NCI-H69 (cell line): ENCODE measurements at regions not wholly inside any gene's neighbourhood (a gene's known extent, or its start where the extent isn't known, plus 50 kb on each side); places are given as distances from the start of the nearest gene placed in this dataset.

Experiments
- DNase-seq: peaks from one replicate; lab custom pipeline; 2025; lab: John Stamatoyannopoulos, UW

- DNase-seq: no peak
Measured at GRCh38 chr11:70535191-70535971, 137.1 kb downstream of the CTTN start.

DNA sequence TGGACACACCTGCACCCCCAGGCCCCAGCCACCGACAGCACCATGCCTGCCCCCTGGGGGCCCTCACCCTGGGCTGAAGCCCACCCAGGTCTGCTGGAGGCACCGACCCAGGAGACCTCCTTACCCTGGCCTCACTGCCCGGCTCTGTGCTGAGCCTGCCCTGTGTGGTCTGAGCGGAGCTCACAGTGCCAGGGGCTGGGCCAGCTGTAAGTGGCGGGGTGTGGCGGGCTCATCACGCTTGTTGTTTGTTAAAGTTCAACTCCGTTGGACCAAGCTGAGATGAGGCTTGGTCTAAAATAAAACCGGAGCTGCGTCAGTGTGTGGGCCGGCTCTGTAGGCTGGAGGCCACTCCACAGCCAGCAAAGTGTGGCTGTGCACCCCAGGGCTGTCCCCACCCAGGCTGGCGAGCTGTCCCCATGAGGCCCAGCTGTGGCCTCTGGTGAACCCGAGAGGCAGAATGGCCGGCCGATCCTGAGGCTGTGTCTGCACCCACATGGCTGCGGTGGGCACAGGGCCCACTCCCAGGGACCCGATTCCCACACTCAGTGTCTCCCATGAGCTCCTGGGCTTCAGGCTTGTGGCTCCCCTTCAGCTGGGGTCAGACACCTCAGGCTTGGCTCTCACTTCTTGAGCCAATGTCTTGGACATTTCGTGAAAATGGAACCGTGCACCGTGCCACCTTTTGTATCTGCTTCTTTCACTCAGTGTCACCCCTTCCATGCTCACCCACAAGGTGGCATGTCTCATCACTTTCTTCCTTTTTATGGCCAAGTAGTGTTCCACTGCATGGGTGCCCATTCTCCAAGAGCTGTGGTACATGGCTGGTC lies 137.9 kb downstream of the CTTN start:
- no peak for DNase-seq

GRCh38 chr11:70537576-70538571 lies 139.5 kb downstream of the CTTN start:
- no peak for DNase-seq

DNA sequence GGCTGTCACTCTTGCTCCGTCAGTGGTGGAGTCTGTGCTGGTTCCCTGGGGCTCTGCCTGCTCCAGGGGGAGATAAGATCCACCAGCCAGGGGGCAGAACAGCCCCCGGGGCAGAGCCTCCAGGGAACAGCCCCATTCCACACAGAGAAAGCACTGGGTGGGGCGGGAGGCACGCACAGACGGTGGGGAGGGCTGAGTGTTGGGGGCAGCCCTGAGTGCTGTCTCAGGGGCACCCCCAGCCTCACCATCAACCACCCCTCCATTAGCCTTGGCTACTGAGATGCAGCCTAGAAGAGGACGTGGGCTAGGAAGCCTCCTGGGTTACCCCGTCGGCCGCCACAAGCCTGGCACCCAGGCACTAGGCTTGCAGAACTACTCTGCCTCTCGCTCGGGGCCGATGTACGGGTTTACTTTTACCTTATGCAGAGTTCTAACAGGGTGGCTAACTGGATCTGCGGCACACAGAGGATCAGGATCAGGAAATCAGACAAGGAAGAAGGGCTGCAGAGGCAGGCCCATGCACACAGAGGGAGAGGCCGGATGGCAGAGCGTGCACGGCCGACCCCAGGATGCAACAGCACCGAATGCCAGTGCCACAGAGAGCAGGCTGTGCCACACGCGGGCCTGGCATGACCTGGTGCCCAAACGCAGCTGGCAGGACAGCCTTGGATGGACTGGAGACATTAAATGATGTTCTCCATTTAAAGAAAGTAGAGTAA lies 140.5 kb downstream of the CTTN start:
- no peak for DNase-seq

GRCh38 chr11:70539360-70540095 lies 141.2 kb downstream of the CTTN start:
- DNase-seq: no peak

GRCh38 chr11:70540196-70540595 lies 141.9 kb downstream of the CTTN start:
- no peak for DNase-seq

DNA sequence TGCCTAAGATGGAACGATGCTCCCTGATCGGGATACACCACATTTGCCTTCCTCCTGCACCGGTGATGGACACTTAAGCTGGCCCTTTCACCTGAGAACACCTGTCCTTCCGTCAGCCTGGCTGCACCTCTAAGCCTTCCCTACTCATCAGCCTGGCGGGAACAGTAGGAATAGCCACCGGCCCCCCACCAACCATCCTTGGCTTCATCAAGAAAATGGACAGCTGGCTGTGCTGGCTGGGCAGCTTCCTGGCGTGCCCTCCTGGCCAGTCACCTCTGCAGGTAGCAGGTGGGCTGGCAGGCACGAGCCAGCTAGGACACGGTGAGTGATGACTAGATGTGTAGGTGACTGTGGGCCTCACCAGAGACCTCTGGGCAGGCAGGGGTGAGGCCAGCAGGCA lies 142.8 kb downstream of the CTTN start:
- no peak for DNase-seq

DNA sequence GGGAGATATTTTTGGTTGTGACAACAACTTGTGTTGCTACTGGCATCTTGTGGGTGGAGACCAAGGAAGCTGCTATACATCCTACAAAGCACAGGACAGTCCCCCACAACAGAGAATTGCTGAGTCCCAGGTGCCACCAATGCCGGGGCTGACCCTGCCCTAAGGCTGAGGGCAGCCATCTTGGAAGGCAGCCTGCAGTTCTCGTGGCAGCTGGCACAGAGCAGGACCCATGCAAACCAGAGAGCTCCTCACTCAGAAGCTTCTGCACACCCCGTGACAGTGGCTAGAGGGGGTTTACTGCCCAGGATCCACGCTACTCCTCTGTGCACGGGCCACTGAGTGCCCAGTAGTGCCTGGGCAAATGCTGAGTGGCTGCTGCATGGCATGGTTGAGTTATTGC lies 143.4 kb downstream of the CTTN start:
- no peak for DNase-seq

DNA sequence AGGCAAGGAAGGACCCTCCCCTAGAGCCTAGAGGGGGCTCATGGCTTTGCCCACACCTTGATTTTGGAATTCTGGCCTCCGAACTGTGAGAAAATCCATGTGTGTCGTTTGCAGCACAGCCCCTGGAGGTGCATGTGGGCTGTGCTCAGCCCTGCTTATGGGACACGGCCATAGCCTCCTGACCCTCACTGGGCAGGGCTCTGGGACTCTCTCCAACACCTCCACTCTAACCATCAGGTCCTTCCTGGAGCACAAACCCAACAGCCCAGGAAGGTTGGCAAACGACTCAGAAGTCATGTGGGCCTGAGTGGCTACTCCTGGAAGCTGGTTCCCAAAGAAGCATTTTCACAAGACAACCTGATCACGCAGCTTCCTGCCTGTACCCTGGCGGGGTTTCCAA lies 144.1 kb downstream of the CTTN start:
- no peak for DNase-seq

DNA sequence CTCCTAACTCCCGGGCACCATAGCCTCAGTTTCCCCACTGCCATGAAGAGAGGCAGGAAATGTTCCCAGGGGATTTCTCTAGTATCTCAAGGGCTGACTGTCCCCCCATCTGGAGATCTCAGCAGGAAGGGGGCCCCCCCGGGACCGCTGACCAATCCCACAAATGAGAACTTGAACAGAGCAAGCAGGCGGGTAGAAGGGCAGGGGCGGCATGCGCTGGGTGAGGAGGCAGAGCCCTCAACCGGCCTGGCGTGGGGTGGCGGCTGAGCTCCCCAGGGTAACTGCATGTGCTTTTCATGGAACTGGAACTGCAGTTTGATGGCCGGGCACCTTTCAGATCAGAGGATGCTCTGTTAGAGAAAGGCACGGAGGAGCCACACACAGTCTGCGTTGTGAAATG lies 144.5 kb downstream of the CTTN start:
- no peak for DNase-seq

GRCh38 chr11:70543611-70544010 lies 145.3 kb downstream of the CTTN start:
- no peak for DNase-seq

DNA sequence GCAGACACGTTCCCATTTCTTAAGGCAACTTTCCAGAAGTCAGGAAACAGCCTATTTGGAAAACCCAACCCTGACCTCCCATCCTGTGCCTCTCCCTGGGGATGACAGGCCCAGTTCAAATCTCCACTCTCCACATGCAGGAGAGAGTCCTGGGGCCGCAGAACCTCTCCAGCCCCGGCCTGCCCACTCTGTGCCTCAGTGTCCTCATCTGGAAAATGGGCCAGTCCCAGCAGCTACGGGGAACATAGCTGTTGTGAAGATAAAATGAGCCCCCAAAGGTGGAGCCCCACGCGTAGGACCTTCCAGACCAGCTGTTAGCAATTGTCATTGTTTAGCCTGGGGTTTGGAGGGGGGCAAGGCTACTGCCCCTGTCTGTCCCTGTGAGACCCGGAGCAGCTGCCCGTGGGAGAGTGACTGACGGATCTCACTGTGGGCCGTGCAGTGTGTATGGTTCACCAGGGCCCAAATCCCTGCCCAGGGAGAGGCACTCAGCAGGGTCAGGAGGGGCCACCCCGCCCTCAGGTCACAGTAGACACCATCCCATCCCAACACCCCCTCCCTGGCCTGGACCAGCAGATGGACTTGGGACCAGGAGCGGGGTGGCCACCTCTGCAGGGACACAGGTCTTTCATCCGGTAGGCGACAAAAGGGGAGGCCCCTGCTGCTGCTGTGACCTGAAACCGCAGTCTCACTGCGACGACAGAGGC lies 145.9 kb downstream of the CTTN start:
- no peak for DNase-seq

- DNase-seq: peak; percentile 20
Measured at GRCh38 chr11:70544774-70545609, 146.7 kb downstream of the CTTN start.

DNA sequence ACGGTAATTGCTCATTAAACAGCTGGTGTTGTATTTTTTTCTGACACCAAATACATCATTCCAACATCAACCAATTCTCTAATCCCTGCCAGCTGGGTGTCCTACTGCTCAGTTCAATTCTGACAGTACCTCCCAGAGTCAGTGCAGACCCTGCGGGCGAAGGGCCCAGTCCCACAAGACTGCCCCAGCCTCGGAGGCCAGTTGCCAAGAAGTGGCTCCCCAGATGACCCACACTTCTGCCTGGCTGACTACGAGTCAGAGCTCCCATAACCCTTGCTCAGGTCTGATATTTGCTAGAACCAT lies 147.2 kb downstream of the CTTN start:
- peak; percentile 38 for DNase-seq

GRCh38 chr11:70546191-70546940 lies 148.0 kb downstream of the CTTN start:
- DNase-seq: no peak

DNA sequence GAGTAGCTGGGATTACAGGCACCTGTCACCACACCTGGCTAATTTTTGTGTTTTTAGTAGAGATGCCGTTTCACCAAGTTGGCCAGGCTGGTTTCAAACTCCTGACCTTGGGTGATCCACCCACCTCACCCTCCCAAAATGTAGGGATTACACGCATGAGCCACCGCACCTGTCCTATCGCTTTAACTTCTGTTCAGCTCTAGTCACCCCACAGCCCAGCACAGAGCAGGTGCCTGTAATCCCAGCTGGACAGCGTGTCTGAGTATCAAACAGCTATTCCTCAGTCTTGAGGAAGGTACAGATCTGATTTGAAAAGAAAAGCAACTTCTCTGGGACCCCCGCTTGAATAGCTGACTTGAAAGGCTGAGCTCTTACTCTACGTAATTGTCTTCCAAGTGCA lies 149.1 kb downstream of the CTTN start:
- no peak for DNase-seq

DNA sequence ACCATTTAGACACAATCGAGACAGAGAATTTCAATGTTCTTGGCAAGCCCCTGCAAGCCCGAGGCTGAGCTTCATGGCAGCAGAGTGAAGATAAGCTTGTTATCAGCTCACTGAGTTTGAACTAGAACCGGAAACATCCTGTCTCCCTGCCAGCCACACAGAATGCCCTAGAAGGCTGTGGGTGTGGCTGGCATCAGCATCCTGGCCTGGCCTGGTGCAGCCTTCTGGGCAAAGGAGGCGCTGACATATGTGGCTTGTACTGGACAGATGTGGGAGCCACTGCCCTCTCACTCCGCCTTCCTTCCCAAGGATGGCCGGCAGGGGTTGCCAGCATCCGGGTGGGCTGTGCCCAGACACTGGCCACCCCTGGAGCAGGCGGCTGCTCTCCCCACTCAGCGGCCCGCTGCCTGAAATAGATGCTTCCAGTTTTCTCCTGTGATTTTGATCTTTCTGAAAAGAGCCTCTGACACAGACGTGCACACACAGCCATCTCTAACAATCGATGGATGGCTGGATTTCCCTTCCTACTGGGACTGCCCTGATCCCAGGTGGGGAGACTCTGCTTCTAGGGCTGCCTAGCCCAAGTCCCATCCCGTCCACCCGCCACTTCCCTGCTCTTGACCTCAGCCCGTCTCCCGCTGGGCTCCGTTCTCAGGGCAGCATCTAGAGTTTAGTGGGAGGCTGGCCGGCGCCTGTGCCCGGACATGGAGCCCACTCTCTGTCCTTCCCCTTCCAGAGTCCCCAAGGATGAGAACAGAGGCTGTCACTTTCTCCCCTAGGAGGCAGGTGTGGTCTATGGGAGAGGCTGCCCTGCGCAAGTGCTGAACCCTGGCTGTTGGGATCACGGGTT lies 149.7 kb downstream of the CTTN start:
- DNase-seq: peak; percentile 37

GRCh38 chr11:70548976-70549375 lies 150.6 kb downstream of the CTTN start:
- DNase-seq: no peak
